ENCODE measurements at regions not wholly inside any gene's neighbourhood (a gene's known extent, or its start where the extent isn't known, plus 50 kb on each side); places are given as distances from the start of the nearest gene placed in this dataset.
"Not testable (repeated sequence)": the region's sequence is repeated elsewhere in the genome, so short reads cannot be mapped to it uniquely, and the experiment has no call there.

- Histone ChIP-seq H3F3A (ENCODE audit: control insufficient read depth, insufficient read depth) (no peaks in the 10 kb centered on the region), H3K9me3 (ENCODE audit: control insufficient read depth, insufficient read depth, low read length) (no peaks in the 10 kb centered on the region), H3K4me2 (ENCODE audit: low read length) (no peak overlapping the region), H4K20me1 (ENCODE audit: control insufficient read depth, insufficient read depth, low read depth, low read length) (no peaks in the 10 kb centered on the region), H3K27me3 (ENCODE audit: control insufficient read depth, low read length) (no peaks in the 10 kb centered on the region), H3K79me2 (ENCODE audit: control insufficient read depth, low read length) (no peaks in the 10 kb centered on the region), H3K4me3 (ENCODE audit: low read length) (no peak overlapping the region), H3K27ac (ENCODE audit: low read depth, low read length) (no peak overlapping the region), H3K4me1 (ENCODE audit: control insufficient read depth, low read length) (no peaks in the 10 kb centered on the region), H3K36me3 (ENCODE audit: control insufficient read depth, low read length) (no peaks in the 10 kb centered on the region), H3K9me2 (replicated peaks; ENCODE audit: control insufficient read depth, low read length) (no peaks in the 10 kb centered on the region)
- TF ChIP-seq CTCF (IDR thresholded peaks at IDR 0.05; ENCODE audit: low read depth, low read length, poor library complexity, severe bottlenecking) (no peak), EZH2phosphoT487 (IDR thresholded peaks at IDR 0.05; ENCODE audit: borderline replicate concordance, low read length) (no peak)
Measured at GRCh38 chr1:177665935-177666334, 303.9 kb downstream of the SEC16B start.

GRCh38 chr1:177664742-177665141 lies 305.1 kb downstream of the SEC16B start:
- H3K79me2 ChIP-seq (ENCODE audit: control insufficient read depth, low read length); H3K4me2 ChIP-seq (ENCODE audit: low read length); H3K9me3 ChIP-seq (ENCODE audit: control insufficient read depth, insufficient read depth, low read length); H3F3A ChIP-seq (ENCODE audit: control insufficient read depth, insufficient read depth); H3K27ac ChIP-seq (ENCODE audit: low read depth, low read length); H3K9me2 ChIP-seq (replicated peaks; ENCODE audit: control insufficient read depth, low read length); H3K4me3 ChIP-seq (ENCODE audit: low read length); H3K4me1 ChIP-seq (ENCODE audit: control insufficient read depth, low read length); H3K27me3 ChIP-seq (ENCODE audit: control insufficient read depth, low read length); H3K36me3 ChIP-seq (ENCODE audit: control insufficient read depth, low read length); H4K20me1 ChIP-seq (ENCODE audit: control insufficient read depth, insufficient read depth, low read depth, low read length): not testable (repeated sequence)

GRCh38 chr1:177660188-177660587 lies 309.7 kb downstream of the SEC16B start:
- no peaks in the 10 kb centered on the region for H3F3A ChIP-seq (ENCODE audit: control insufficient read depth, insufficient read depth)
- H3K4me1 ChIP-seq (ENCODE audit: control insufficient read depth, low read length): no peaks in the 10 kb centered on the region
- no peak overlapping the region for H3K4me2 ChIP-seq (ENCODE audit: low read length)
- no peak overlapping the region for H3K27ac ChIP-seq (ENCODE audit: low read depth, low read length)
- no peaks in the 10 kb centered on the region for H3K36me3 ChIP-seq (ENCODE audit: control insufficient read depth, low read length)
- H3K27me3 ChIP-seq (ENCODE audit: control insufficient read depth, low read length): no peaks in the 10 kb centered on the region
- H3K79me2 ChIP-seq (ENCODE audit: control insufficient read depth, low read length): no peaks in the 10 kb centered on the region
- no peak overlapping the region for H3K4me3 ChIP-seq (ENCODE audit: low read length)
- no peaks in the 10 kb centered on the region for H3K9me3 ChIP-seq (ENCODE audit: control insufficient read depth, insufficient read depth, low read length)
- no peaks in the 10 kb centered on the region for H3K9me2 ChIP-seq (replicated peaks; ENCODE audit: control insufficient read depth, low read length)
- H4K20me1 ChIP-seq (ENCODE audit: control insufficient read depth, insufficient read depth, low read depth, low read length): no peaks in the 10 kb centered on the region
- TF ChIP-seq EZH2phosphoT487 (IDR thresholded peaks at IDR 0.05; ENCODE audit: borderline replicate concordance, low read length): no peak
- TF ChIP-seq CTCF (IDR thresholded peaks at IDR 0.05; ENCODE audit: low read depth, low read length, poor library complexity, severe bottlenecking): no peak

DNA sequence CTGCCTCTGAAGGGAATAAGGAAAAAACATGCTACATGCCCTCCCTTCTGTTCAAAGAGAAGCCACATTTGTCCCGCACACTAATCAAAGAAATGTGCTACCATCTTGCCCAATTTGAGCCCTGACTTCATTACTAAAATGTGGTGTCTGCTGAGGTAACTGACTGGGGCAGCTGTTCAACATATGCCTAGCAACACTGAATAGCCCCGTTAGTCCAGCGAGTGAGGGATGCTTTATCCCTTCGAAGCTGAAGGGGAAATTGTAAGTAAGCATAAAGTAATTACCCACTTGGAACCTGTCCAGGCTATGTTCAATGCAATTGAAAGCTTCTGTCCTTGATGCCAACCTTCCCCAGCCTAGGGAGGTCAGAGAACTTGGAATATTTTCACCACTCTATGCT lies 310.6 kb downstream of the SEC16B start:
- H3K9me3 ChIP-seq (ENCODE audit: control insufficient read depth, insufficient read depth, low read length): no peaks in the 10 kb centered on the region
- H3K9me2 ChIP-seq (replicated peaks; ENCODE audit: control insufficient read depth, low read length): no peaks in the 10 kb centered on the region
- no peaks in the 10 kb centered on the region for H3K27me3 ChIP-seq (ENCODE audit: control insufficient read depth, low read length)
- H3K79me2 ChIP-seq (ENCODE audit: control insufficient read depth, low read length): no peaks in the 10 kb centered on the region
- no peak overlapping the region for H3K4me2 ChIP-seq (ENCODE audit: low read length)
- H3K4me1 ChIP-seq (ENCODE audit: control insufficient read depth, low read length): no peaks in the 10 kb centered on the region
- H4K20me1 ChIP-seq (ENCODE audit: control insufficient read depth, insufficient read depth, low read depth, low read length): no peaks in the 10 kb centered on the region
- no peak overlapping the region for H3K4me3 ChIP-seq (ENCODE audit: low read length)
- no peaks in the 10 kb centered on the region for H3K36me3 ChIP-seq (ENCODE audit: control insufficient read depth, low read length)
- no peak for TF ChIP-seq CTCF (IDR thresholded peaks at IDR 0.05; ENCODE audit: low read depth, low read length, poor library complexity, severe bottlenecking)
- no peak for TF ChIP-seq EZH2phosphoT487 (IDR thresholded peaks at IDR 0.05; ENCODE audit: borderline replicate concordance, low read length)
- H3K27ac ChIP-seq (ENCODE audit: low read depth, low read length): no peak overlapping the region
- H3F3A ChIP-seq (ENCODE audit: control insufficient read depth, insufficient read depth): no peaks in the 10 kb centered on the region

All from DOHH2 (cell line).